NCI-H1048 (cell line): ENCODE measurements at regions not wholly inside any gene's neighbourhood (a gene's known extent, or its start where the extent isn't known, plus 50 kb on each side); places are given as distances from the start of the nearest gene placed in this dataset.
"Not testable (repeated sequence)": the region's sequence is repeated elsewhere in the genome, so short reads cannot be mapped to it uniquely, and the experiment has no call there.

Experiments used
- DNase-seq: peaks from one replicate; lab custom pipeline; 2025; lab: John Stamatoyannopoulos, UW

- DNase-seq: not testable (repeated sequence)
These were observed 201.8 kb upstream of the ETAA1 start for GRCh38 chr2:67195327-67195726.

- no peak for DNase-seq
These were observed 195.6 kb upstream of the ETAA1 start for GRCh38 chr2:67201521-67201920.

- DNase-seq: no peak
These were observed 192.8 kb upstream of the ETAA1 start for GRCh38 chr2:67204349-67204748.

DNA sequence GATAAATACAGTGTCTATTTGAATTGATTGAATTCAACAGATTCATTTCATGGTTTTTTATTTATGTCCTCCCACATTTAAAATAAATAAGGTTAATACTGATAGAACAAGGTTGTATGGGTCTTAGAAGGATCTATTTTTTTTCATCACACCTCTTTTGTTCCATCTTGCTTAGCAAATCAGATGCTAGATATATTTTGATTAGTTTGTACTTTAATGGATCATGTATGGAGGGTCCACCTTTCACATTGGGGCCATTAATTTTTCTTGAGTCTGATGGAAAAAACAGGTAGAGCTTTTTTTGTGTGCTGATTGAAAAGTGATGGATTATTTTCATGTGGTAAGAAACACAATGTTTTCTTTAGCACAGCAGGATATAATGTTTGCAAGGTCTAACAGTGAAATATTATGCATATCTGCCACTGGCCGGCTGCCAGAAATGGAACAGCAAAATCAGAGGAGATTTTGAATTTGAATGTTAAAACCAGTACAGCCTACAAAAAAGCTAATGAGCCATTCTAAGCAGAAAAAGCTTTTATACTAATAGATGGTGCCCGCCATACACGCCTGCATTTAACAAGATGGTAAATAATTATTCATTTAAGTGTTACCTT, 188.1 kb upstream of the ETAA1 start:
- peak; percentile 38 for DNase-seq

- no peak for DNase-seq
These were observed 186.7 kb upstream of the ETAA1 start for GRCh38 chr2:67210430-67210829.

DNA sequence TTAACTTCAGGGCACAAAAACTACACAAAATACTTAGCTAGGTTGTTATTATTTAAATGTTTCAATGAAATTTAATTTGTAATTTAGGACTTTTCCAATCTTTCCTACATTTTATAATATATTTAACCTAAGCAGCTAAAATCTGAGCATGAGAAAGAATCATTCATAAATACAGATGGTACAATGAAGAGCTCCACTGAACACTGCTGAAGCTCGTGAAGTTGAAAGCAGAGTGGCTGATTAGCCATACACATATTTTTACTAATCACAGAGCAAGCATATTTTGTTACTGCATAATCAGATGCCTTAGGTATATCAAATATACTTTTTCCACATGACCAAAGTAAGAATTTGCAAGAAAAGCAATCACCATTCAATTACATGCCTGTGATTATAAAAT, 184.9 kb upstream of the ETAA1 start:
- no peak for DNase-seq

DNA sequence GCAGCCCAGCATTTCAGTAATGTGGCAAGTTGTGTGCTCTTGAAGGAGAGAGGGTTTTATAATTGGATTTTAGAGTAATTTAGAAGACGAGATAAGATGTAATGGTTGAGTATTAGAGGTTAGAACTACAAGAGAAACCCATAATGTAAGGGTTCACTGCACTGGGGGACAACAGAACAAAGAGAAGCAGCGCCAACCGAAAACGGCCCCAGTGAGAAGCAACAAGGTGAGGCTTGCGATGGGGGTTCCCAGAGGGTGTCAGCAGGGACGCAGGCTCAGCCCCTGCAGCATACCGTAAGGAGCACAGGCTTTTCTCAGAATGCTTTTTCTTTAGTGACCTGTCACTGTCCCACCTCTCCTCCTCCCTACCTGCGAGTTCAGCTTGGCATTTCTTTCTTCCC, 183.9 kb upstream of the ETAA1 start:
- no peak for DNase-seq

DNA sequence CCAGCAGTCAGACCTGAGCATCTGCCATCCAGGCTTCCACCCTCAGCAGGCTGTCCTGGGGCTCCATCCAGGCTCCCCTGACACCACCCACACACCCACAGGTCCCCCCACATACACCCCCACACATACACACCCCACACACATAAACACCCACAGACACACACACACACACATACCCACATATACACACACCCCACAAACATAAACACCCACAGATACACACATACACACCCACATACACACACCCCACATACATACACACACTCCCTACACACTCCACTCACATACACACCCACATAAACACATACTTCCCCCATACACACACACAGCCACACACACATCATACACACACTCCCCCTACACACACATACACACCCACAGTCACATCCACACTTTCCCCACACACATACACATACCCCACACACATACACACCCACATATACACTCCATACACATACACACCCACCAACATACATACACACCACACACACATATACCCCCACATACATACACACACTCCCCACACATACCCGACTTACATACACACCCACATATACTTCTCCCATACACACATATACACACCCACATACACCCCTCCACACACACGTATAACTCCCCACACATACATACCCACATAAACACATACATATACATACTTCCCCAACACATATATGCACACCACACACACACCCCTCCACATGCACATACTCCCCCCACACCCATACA, 183.3 kb upstream of the ETAA1 start:
- DNase-seq: no peak

DNA sequence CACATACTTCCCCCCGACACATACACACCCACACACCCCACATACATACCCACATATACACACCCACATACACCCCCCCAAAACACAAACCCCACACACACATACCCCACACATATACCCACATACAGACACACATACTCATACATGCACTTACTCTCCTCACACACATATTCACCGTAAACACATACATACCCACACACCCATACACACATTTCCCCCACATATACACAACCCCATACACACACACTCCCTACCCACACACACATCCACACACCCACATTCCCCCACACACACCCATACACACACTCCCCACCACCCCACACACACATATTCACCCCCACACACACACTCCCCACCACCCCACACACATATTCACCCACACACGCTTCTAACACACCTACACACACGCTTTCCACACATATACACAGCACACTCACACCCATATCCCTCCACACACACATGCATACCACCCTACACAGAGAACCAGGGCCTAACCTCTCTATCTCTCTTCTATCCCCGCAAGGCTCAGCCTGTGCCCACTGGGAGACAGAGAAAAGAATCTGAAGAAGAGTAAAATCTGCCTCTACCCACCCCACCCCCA, 182.4 kb upstream of the ETAA1 start:
- DNase-seq: no peak

DNA sequence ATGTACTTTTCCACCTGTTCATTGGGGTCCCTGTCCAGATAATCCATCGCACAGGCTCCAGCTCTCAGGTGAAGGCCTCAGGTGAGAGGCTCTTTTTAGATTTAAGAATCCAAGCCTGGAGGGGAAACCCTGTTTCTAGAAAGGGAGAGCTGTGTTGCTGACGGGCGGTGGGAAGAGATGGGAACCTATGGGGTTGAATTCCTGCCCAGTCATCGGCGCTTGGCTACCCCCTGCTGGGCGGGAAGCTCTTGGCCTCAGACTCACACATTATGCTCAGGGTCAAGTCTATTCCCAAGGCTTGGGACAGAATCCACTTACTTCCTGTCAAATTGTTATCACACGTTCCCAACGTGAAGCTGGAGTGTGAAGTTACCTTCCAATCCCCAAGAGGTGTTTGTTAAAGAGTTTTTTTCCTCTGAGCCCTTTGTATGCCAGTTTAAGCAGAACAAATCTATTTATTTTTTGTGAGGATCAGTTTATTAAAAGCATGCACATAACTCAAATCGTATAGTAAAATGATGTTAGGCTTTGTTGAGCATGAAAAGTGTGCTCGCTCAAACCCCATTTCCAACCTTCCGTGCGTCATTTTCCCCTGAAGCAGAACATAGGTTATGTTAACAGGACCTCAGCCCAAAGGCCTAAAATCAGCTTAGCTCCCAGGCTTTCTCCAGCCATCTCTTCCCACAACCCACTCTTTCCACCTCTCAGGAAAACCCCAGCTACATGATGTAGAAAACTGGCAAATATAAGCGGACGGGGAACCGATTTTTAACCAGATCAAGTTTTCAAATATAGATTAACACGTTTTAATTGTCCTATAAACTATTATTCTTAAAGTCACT, 181.7 kb upstream of the ETAA1 start:
- peak; percentile 48 for DNase-seq

DNA sequence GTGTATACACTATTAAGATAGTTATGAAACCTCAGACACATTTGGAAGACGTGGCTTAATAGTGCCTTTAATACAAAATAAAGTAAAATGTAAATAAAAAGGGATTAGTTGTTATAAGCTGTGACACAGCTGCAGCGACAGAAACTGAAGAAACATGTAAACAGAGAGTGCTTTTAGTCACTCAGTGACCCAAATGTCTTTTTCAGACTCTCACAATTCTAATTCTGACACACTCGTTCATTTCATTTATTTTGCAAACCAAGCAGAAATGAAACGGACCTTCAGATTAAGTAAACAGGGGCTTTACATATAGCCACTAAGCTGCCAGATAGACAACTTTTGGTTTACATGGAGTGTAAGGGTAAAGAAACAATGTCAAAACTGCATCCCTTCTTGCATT, 181.0 kb upstream of the ETAA1 start:
- DNase-seq: no peak

- no peak for DNase-seq
These were observed 180.3 kb upstream of the ETAA1 start for GRCh38 chr2:67216881-67217280.

DNA sequence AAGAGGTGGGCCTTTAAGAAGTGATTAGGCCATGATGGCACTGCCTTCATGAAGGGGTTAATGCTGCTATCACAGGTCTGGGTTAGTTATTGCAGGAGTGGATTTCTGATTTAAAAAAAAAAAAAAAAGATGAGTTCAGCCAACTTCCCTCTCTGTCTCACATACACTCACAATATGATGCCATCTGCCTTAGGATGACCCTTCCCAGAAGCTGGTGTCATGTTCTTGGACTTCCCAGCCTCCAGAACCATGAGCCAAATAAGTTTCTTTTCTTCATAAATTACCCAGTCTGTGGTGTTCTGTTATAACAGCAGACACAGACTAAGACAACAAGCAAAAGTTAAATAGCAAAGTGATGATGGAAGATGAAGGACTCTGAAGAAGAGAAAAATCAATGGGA, 179.7 kb upstream of the ETAA1 start:
- DNase-seq: no peak

GRCh38 chr2:67218056-67218455, 179.1 kb upstream of the ETAA1 start:
- no peak for DNase-seq

DNA sequence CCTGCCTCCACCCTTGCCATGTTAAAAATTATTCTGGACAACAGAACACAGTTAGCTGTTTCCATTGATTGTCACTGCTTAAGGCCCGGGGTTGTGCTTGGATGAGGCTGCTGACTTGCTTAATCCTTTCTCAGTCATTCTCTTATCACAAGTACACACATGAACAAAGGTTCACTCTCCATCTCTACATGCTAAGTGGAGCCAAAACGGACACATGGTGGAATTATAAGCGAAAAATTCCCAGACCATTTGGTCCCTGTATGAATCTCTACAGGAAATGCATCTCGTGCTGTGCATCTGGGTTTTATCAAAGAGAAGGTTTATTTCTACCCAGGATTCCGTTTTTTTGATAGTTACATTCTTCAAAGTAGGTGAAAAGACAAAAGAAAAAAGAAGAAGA, 177.5 kb upstream of the ETAA1 start:
- no peak for DNase-seq

DNA sequence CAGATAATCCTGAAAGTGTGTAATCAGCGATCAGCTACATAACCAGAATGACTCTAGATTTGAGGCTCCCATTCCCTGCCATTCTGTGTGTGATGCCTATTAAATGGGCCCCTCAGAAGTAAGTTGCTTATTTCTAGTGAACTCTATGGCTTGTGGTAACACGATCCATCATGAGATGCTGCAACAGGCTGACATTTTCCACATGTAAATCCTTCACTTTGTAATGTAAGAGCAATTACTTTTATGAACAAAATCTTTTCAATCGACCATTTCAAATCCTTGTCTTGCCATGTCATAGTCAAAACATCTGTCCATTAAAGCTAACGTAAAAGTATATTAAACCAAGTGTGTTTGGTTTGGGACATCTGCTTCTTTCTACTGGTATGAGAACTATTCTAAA, 175.9 kb upstream of the ETAA1 start:
- no peak for DNase-seq

- no peak for DNase-seq
These were observed 171.7 kb upstream of the ETAA1 start for GRCh38 chr2:67225287-67225973.

GRCh38 chr2:67229706-67230105, 167.4 kb upstream of the ETAA1 start:
- DNase-seq: no peak

DNA sequence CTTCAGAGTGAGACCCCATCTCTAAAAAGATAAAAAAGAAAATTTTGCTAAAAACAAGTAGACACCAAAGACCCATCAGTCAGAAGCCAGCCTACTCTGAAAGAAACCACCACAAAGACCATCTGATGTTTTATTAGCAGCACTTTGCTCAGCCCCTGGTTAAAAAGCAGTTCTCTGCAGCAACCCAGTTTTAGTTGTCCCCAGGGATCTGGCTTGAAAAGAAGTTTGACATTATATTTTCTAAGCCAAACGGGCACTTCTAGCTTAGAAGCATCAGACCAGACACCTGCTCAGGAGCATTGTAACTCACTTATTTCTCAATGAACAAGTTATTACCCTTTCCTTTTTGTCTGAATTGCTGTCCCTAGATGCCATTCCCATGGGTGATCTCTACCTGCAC, 164.2 kb upstream of the ETAA1 start:
- DNase-seq: no peak

GRCh38 chr2:67234440-67234839, 162.7 kb upstream of the ETAA1 start:
- DNase-seq: no peak

DNA sequence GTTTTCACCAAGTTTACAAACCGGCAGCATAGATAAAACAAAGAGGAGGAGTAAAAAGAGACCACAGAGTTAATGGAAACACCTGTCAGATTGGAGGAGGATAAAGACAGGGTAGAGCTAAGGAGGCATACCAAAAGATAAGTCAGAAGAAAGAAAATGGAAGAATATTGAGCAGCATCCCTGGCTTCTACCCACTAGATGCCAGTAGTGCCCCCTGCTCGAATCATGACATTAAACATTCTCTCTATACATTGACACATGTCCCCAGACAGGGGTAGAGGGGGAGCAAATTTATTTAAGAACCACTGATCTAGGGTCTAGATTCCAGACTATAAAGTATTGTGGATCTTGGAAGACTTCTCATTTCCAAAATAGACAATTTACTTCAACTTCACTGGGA, 159.8 kb upstream of the ETAA1 start:
- no peak for DNase-seq

DNA sequence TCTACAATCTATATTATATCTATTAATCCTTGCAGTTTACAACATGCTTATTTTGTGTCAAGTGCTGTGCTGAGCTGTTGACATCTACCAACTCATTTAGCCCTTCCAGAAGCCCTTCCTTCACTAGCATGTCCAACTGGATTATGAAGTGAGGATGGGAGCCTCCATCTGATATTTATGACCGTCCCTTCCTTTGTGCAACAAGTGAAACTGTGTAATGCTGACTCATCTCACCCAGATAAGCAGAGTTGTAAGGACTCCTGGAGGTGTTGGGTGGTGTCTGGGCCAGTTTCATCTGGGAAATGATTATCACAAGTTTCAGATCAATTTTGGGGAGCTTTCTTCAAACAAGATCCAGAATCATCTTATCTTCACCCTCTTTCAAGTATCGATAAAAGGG, 156.6 kb upstream of the ETAA1 start:
- DNase-seq: no peak
